Sigmoid colon (tissue), 6 donors: ENCODE measurements at regions not wholly inside any gene's neighbourhood (a gene's known extent, or its start where the extent isn't known, plus 50 kb on each side); places are given as distances from the start of the nearest gene placed in this dataset.

Source experiments
- DNase-seq: peaks from one replicate; pipeline ENCODE4 v3.0.0-alpha.2; 2019
- H3K27ac ChIP-seq, 4 donors: fragments of 200-600 bp; sonication (generic); one replicate each; pipeline ENCODE4 v1.5.1; 2016 to 2019; ENCODE audit warnings: mild to moderate bottlenecking in 1 of 4
- H3K27me3 ChIP-seq, 3 donors: fragments of 200-600 bp; sonication (generic); one replicate each; pipeline ENCODE4 v1.5.1; 2019; ENCODE audit warnings: mild to moderate bottlenecking in 1 of 3
- H3K36me3 ChIP-seq, 4 donors: fragments of 200-600 bp; sonication (generic); one replicate each; pipeline ENCODE4 v1.5.1; 2016 to 2019
- H3K4me1 ChIP-seq, 4 donors: fragments of 200-600 bp; sonication (generic); one replicate each; pipeline ENCODE4 v1.5.1; 2017 to 2019
- H3K4me3 ChIP-seq, 4 donors: fragments of 200-600 bp; sonication (generic); one replicate each; pipeline ENCODE4 v1.5.1; 2017 to 2019; ENCODE audit warnings: mild to moderate bottlenecking in 2 of 4, moderate library complexity in 1 of 4
- H3K9me3 ChIP-seq, 4 donors: fragments of 200-600 bp in 3 of 4; sonication (generic) in 3 of 4; one replicate each; pipeline versions ENCODE4 v1.5.1 to v1.6.1; 2013 to 2019
- CTCF ChIP-seq, 4 experiments: fragments of 450-650 bp in 3 of 4; fragments of 200-600 bp in 1 of 4; IDR thresholded peaks; one replicate each; pipeline ENCODE4 v1.5.1; 2016 to 2019; ENCODE audit warnings: antibody characterized with exemption in 4 of 4, mild to moderate bottlenecking in 3 of 4, moderate library complexity in 2 of 4
- EP300 ChIP-seq, 4 donors: sonication (generic); formaldehyde crosslinking; IDR thresholded peaks; one replicate each; pipeline ENCODE4 v1.6.1; 2017; ENCODE audit warnings: antibody characterized with exemption in 4 of 4
- POLR2A ChIP-seq, 2 donors: fragments of 450-650 bp; IDR thresholded peaks; one replicate each; pipeline ENCODE4 v1.6.1; 2016; ENCODE audit warnings: antibody characterized with exemption in 2 of 2, mild to moderate bottlenecking in 2 of 2, moderate library complexity in 2 of 2
- POLR2AphosphoS5 ChIP-seq, 4 donors: sonication (generic); formaldehyde crosslinking; IDR thresholded peaks; one replicate each; pipeline ENCODE4 v1.6.1; 2017; ENCODE audit warnings: antibody characterized with exemption in 4 of 4
- WGBS, 2 donors: extraction: QIAGEN DNeasy Blood & Tissue Kit; methylation state at CpG; one replicate each; pipeline ENCODE4 v1.1.7; 2013; 5-methylcytosine and 5-hydroxymethylcytosine counted together
- intact Hi-C: fragments of 100-400 bp; cut with DNase I; formaldehyde crosslinking; loops from one replicate; pipeline ENCODE4 v1.15.1; 2023
- donor health status: healthy with polysubstance abuse.
- donor health status: healthy.

- Histone ChIP-seq H3K9me3 (peaks cover 0 to 3% (median 0%) of the 10 kb centered on the region in 4 donors), H3K27me3 (no peaks in the 10 kb centered on the region), H3K4me3 (no peak overlapping the region), H3K36me3 (no peaks in the 10 kb centered on the region), H3K27ac (no peak overlapping the region), H3K4me1 (peaks cover 0 to 4% (median 0%) of the 10 kb centered on the region in 4 donors)
- DNase-seq: no peak
- 97 to 98% methylated on average over 4 of the region's 4 CpGs for WGBS, 2 donors
- intact Hi-C loops: no loop called here
- TF ChIP-seq EP300 (IDR thresholded peaks at IDR 0.05) (no peak), POLR2A (IDR thresholded peaks at IDR 0.05) (no peak), POLR2AphosphoS5 (IDR thresholded peaks at IDR 0.05) (no peak), CTCF (IDR thresholded peaks at IDR 0.05) (no peak)
These were observed 112.0 kb downstream of the UTRN start for GRCh38 chr6:144397141-144397540.

DNA sequence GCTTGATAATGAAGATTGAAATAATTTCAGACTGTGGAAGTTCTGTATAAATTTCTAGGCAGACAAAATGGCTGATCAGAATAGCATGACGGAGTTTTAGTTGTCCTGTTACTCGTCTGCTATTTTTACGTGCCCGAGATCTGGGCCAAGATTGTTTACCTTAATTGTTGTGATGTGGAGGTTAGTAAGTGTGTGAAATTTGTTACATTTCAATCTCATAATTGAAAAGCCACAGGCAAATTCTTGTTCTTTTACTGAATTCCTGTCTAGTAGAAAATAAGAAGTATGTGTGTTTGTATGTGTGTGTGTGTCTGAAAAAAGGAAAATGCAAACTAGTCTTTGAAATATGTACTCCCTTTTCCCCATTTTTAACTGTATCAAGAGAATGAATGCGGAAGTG lies 115.2 kb downstream of the UTRN start:
- peaks cover 0 to 14% (median 0%) of the 10 kb centered on the region in 4 donors for H3K4me1 ChIP-seq
- no peaks in the 10 kb centered on the region for H3K36me3 ChIP-seq
- no peak overlapping the region for H3K4me3 ChIP-seq
- DNase-seq: no peak
- WGBS, 2 donors: 86 to 92% methylated on average over 5 of the region's 5 CpGs
- intact Hi-C loops: loop anchor here (10.0 kb wide), 1 partner anchor 116 kb away; the partner anchor contains the start of gene UTRN
- peaks cover 0 to 3% (median 0%) of the 10 kb centered on the region in 4 donors for H3K9me3 ChIP-seq
- H3K27me3 ChIP-seq: no peaks in the 10 kb centered on the region
- TF ChIP-seq POLR2AphosphoS5 (IDR thresholded peaks at IDR 0.05): no peak
- TF ChIP-seq POLR2A (IDR thresholded peaks at IDR 0.05): no peak
- no peak for TF ChIP-seq EP300 (IDR thresholded peaks at IDR 0.05)
- TF ChIP-seq CTCF (IDR thresholded peaks at IDR 0.05): no peak
- no peak overlapping the region for H3K27ac ChIP-seq

DNA sequence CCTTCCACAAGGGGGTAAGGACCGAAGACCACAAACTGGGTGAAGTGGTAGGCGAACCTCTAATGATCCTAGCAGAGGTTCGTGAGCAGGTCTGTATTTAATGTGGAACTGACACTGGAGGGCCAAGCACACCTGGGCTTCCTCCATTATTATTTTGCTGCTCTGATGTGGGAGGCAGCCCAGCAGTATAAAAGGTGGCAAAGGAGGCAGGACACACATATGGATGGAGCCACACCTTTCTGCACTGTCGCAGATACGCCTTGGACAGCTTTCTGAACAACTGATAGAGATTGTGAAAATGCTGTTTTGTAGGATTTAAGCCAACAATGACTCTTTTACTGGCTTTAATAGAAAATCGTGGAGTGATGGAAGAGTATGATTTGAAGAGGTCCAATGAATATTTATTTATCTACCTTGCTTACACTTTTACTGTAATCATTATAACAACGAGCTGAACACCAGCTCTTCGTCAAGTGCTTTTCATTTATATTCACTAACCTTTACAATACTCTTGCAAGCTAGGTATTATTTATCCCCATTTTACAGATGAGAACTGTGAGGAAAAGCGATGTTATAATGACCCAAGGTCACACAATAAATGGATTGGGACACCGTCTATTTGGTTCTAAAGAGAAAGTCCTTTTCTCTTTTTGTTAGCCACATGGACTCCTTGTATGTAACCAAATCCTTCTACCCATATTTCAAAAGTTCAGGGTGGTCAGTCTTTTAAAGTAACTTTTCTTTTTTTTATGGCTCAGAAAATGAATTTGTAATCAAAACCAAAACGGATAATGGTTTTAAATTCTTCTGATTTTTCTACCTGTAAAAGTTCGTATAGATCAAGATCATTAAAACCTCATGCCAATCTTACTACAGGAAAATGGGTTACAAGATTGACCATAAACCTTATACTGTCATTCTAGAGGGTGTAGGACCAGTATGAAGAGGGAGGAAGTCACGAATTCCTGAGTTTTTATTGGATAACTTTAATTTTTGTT lies 116.9 kb downstream of the UTRN start:
- WGBS, 2 donors: 96 to 97% methylated on average over 13 of the region's 13 CpGs
- no peak for DNase-seq
- Histone ChIP-seq H3K36me3 (no peaks in the 10 kb centered on the region), H3K9me3 (peaks cover 0 to 3% (median 0%) of the 10 kb centered on the region in 4 donors), H3K27me3 (no peaks in the 10 kb centered on the region), H3K27ac (no peak overlapping the region), H3K4me3 (no peak overlapping the region), H3K4me1 (peaks cover 0 to 16% (median under 1%) of the 10 kb centered on the region in 4 donors)
- intact Hi-C loops: loop anchor here (10.0 kb wide), 1 partner anchor 117 kb away; the partner anchor contains the start of gene UTRN
- no peak for TF ChIP-seq POLR2AphosphoS5 (IDR thresholded peaks at IDR 0.05)
- TF ChIP-seq EP300 (IDR thresholded peaks at IDR 0.05): no peak
- TF ChIP-seq POLR2A (IDR thresholded peaks at IDR 0.05): no peak
- no peak for TF ChIP-seq CTCF (IDR thresholded peaks at IDR 0.05)

- TF ChIP-seq EP300 (IDR thresholded peaks at IDR 0.05) (no peak), POLR2A (IDR thresholded peaks at IDR 0.05) (no peak), CTCF (IDR thresholded peaks at IDR 0.05) (no peak), POLR2AphosphoS5 (IDR thresholded peaks at IDR 0.05) (no peak)
- WGBS, 2 donors: 93 to 97% methylated on average over 8 of the region's 8 CpGs
- Histone ChIP-seq H3K9me3 (peaks cover 0 to 3% (median 0%) of the 10 kb centered on the region in 4 donors), H3K4me1 (peaks cover 0 to 16% (median 4%) of the 10 kb centered on the region in 4 donors), H3K4me3 (no peak overlapping the region), H3K27me3 (no peaks in the 10 kb centered on the region), H3K36me3 (no peaks in the 10 kb centered on the region), H3K27ac (no peak overlapping the region)
- DNase-seq: no peak
- intact Hi-C loops: loop anchor here (10.0 kb wide), 1 partner anchor 118 kb away; the partner anchor contains the start of gene UTRN
These were observed 117.6 kb downstream of the UTRN start for GRCh38 chr6:144402750-144403149.
